WTC11 (cell line): ENCODE measurements at regions not wholly inside any gene's neighbourhood (a gene's known extent, or its start where the extent isn't known, plus 50 kb on each side); places are given as distances from the start of the nearest gene placed in this dataset.

Experiments used
- ATAC-seq: fragments of 200-7000 bp; cut with Tn5 transposase; 2 replicates; pipeline ENCODE4 v1.10.0; 2021; ENCODE audit warnings: mild to moderate bottlenecking, moderate library complexity
- CTCF ChIA-PET: fragments of 300-600 bp; sonication (Branson Sonifier 250); formaldehyde crosslinking; loops from one replicate; lab custom pipeline; 2021; ENCODE audit warnings: antibody characterized with exemption; lab: Charles Lee
- POLR2A ChIA-PET: fragments of 350-600 bp; sonication (Branson Sonifier 250); formaldehyde crosslinking; loops from one replicate; lab custom pipeline; 2021; ENCODE audit warnings: antibody characterized with exemption; lab: Charles Lee
- DNase-seq: peaks from one replicate; pipeline ENCODE4 v3.0.0; 2021; ENCODE audit warnings: low spot score
- H3K27ac Mint-ChIP-seq: 2 replicates; pipeline ENCODE4 v1.8.0; 2021; ENCODE audit warnings: mixed read lengths
- H3K27me3 Mint-ChIP-seq: 2 replicates; pipeline ENCODE4 v1.8.0; 2021; ENCODE audit warnings: low read depth, mild to moderate bottlenecking, moderate library complexity, mixed read lengths
- H3K36me3 Mint-ChIP-seq: 2 replicates; pipeline ENCODE4 v1.8.0; 2021; ENCODE audit warnings: mixed read lengths
- H3K4me1 Mint-ChIP-seq: 2 replicates; pipeline ENCODE4 v1.8.0; 2022; ENCODE audit warnings: mixed read lengths
- H3K4me3 Mint-ChIP-seq: 2 replicates; pipeline ENCODE4 v1.8.0; 2021; ENCODE audit warnings: mild to moderate bottlenecking, moderate library complexity, mixed read lengths
- H3K9me3 Mint-ChIP-seq: 2 replicates; pipeline ENCODE4 v1.8.0; 2021; ENCODE audit warnings: mixed read lengths
- ATF6 ChIP-seq: sonication (generic); formaldehyde crosslinking; IDR thresholded peaks from 2 replicates; pipeline ENCODE4 v1.8.1; 2023; ENCODE audit warnings: mild to moderate bottlenecking, missing genetic modification reagents
- E2F4 ChIP-seq: sonication (generic); formaldehyde crosslinking; IDR thresholded peaks from 2 replicates; pipeline ENCODE4 v1.8.1; 2022; ENCODE audit warnings: low read depth, mild to moderate bottlenecking, moderate library complexity, missing genetic modification reagents, borderline replicate concordance
- ELF4 ChIP-seq: sonication (generic); formaldehyde crosslinking; IDR thresholded peaks from 2 replicates; pipeline ENCODE4 v1.8.1; 2022; ENCODE audit warnings: low read depth, mild to moderate bottlenecking, moderate library complexity, missing genetic modification reagents
- ESRRA ChIP-seq: sonication (generic); formaldehyde crosslinking; IDR thresholded peaks from 2 replicates; pipeline ENCODE4 v1.8.1; 2022; ENCODE audit warnings: mild to moderate bottlenecking, missing genetic modification reagents, borderline replicate concordance
- GTF2I ChIP-seq: fragments of 250-450 bp; sonication (Bioruptor Pico); conservative IDR thresholded peaks from 2 replicates; pipeline ENCODE4 v1.4.0; 2021; ENCODE audit warnings: mild to moderate bottlenecking
- HMGA2 ChIP-seq: fragments of 250-450 bp; sonication (Bioruptor Pico); IDR thresholded peaks from 2 replicates; pipeline ENCODE4 v1.4.0; 2021; ENCODE audit warnings: mild to moderate bottlenecking, moderate library complexity
- NFE2L1 ChIP-seq: sonication (generic); formaldehyde crosslinking; IDR thresholded peaks from 2 replicates; pipeline ENCODE4 v1.8.1; 2023; ENCODE audit warnings: missing genetic modification reagents
- NR2C2 ChIP-seq: sonication (generic); formaldehyde crosslinking; IDR thresholded peaks from 2 replicates; pipeline ENCODE4 v1.8.0; 2022; ENCODE audit warnings: mild to moderate bottlenecking, missing genetic modification reagents
- PRRX2 ChIP-seq: fragments of 250-450 bp; sonication (Bioruptor Pico); IDR thresholded peaks from 2 replicates; pipeline ENCODE4 v1.8.0; 2021; ENCODE audit warnings: mild to moderate bottlenecking
- RORB ChIP-seq: fragments of 250-450 bp; sonication (Bioruptor Pico); IDR thresholded peaks from 2 replicates; pipeline ENCODE4 v1.9.0; 2021; ENCODE audit warnings: mild to moderate bottlenecking
- SMAD4 ChIP-seq: sonication (generic); formaldehyde crosslinking; IDR thresholded peaks from 2 replicates; pipeline ENCODE4 v1.8.0; 2022; ENCODE audit warnings: mild to moderate bottlenecking, missing genetic modification reagents
- SOX15 ChIP-seq: fragments of 250-450 bp; sonication (Bioruptor Pico); IDR thresholded peaks from 2 replicates; pipeline ENCODE4 v1.9.0; 2021; ENCODE audit warnings: mild to moderate bottlenecking
- TCF7 ChIP-seq: sonication (generic); formaldehyde crosslinking; IDR thresholded peaks from 2 replicates; pipeline ENCODE4 v1.8.0; 2022; ENCODE audit warnings: mild to moderate bottlenecking, low read depth, missing genetic modification reagents, moderate library complexity
- TP53 ChIP-seq: sonication (generic); formaldehyde crosslinking; IDR thresholded peaks from 2 replicates; pipeline ENCODE4 v1.8.1; 2023; ENCODE audit warnings: mild to moderate bottlenecking, missing genetic modification reagents
- ZBTB21 ChIP-seq: sonication (generic); formaldehyde crosslinking; IDR thresholded peaks from 2 replicates; pipeline ENCODE4 v1.8.1; 2023; ENCODE audit warnings: mild to moderate bottlenecking, missing genetic modification reagents, borderline replicate concordance
- ZNF219 ChIP-seq: sonication (generic); formaldehyde crosslinking; IDR thresholded peaks from 2 replicates; pipeline ENCODE4 v1.8.0; 2023; ENCODE audit warnings: missing genetic modification reagents, mild to moderate bottlenecking, borderline replicate concordance
- TF ChIP-seq, protein P1 (sequence below): fragments of 250-450 bp; sonication (Bioruptor Pico); IDR thresholded peaks from 2 replicates; pipeline ENCODE4 v1.9.0; 2021; ENCODE audit warnings: mild to moderate bottlenecking
- TF ChIP-seq, protein P2 (sequence below): fragments of 250-450 bp; sonication (Bioruptor Pico); IDR thresholded peaks from 2 replicates; pipeline ENCODE4 v1.9.0; 2021; ENCODE audit warnings: moderate library complexity, mild to moderate bottlenecking, inconsistent platforms, borderline replicate concordance
- TF ChIP-seq, protein P3 (sequence below): fragments of 250-450 bp; sonication (Bioruptor Pico); IDR thresholded peaks from 2 replicates; pipeline ENCODE4 v1.9.0; 2021; ENCODE audit warnings: mild to moderate bottlenecking
- TF ChIP-seq, protein P4 (sequence below): sonication (generic); formaldehyde crosslinking; IDR thresholded peaks from 2 replicates; pipeline ENCODE4 v1.8.1; 2022; ENCODE audit warnings: mild to moderate bottlenecking, moderate library complexity, missing genetic modification reagents
- TF ChIP-seq, protein P5 (sequence below): fragments of 250-450 bp; sonication (Bioruptor Pico); conservative IDR thresholded peaks from 2 replicates; pipeline ENCODE4 v1.9.0; 2021; ENCODE audit warnings: mild to moderate bottlenecking

GRCh38 chr4:181502611-181503010, 740.6 kb upstream of the TENM3 start:
- peak; percentile 80 for ATAC-seq
- Mint-ChIP-seq H3K27me3 (no peaks in the 10 kb centered on the region), H3K4me3 (no peak overlapping the region), H3K4me1 (peaks cover 43% of the 10 kb centered on the region), H3K36me3 (no peaks in the 10 kb centered on the region), H3K9me3 (no peaks in the 10 kb centered on the region), H3K27ac (no peak overlapping the region; the same call in 1 of the 2 replicates)
- TF ChIP-seq HMGA2, result no peak
- TF ChIP-seq, protein P1, sequence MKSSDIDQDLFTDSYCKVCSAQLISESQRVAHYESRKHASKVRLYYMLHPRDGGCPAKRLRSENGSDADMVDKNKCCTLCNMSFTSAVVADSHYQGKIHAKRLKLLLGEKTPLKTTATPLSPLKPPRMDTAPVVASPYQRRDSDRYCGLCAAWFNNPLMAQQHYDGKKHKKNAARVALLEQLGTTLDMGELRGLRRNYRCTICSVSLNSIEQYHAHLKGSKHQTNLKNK (CRISPR knock-in tag), result no peak
- no peak for TF ChIP-seq ELF4 (CRISPR knock-in tag)
- TF ChIP-seq, protein P2, sequence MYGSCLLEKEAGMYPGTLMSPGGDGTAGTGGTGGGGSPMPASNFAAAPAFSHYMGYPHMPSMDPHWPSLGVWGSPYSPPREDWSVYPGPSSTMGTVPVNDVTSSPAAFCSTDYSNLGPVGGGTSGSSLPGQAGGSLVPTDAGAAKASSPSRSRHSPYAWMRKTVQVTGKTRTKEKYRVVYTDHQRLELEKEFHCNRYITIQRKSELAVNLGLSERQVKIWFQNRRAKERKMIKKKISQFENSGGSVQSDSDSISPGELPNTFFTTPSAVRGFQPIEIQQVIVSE (CRISPR knock-in tag), result no peak
- TF ChIP-seq TP53, result no peak
- no peak for TF ChIP-seq GTF2I (CRISPR knock-in tag)
- no peak for TF ChIP-seq SMAD4
- no peak for TF ChIP-seq ATF6 (CRISPR knock-in tag)
- TF ChIP-seq NR2C2 (CRISPR knock-in tag), result no peak
- TF ChIP-seq, protein P3, sequence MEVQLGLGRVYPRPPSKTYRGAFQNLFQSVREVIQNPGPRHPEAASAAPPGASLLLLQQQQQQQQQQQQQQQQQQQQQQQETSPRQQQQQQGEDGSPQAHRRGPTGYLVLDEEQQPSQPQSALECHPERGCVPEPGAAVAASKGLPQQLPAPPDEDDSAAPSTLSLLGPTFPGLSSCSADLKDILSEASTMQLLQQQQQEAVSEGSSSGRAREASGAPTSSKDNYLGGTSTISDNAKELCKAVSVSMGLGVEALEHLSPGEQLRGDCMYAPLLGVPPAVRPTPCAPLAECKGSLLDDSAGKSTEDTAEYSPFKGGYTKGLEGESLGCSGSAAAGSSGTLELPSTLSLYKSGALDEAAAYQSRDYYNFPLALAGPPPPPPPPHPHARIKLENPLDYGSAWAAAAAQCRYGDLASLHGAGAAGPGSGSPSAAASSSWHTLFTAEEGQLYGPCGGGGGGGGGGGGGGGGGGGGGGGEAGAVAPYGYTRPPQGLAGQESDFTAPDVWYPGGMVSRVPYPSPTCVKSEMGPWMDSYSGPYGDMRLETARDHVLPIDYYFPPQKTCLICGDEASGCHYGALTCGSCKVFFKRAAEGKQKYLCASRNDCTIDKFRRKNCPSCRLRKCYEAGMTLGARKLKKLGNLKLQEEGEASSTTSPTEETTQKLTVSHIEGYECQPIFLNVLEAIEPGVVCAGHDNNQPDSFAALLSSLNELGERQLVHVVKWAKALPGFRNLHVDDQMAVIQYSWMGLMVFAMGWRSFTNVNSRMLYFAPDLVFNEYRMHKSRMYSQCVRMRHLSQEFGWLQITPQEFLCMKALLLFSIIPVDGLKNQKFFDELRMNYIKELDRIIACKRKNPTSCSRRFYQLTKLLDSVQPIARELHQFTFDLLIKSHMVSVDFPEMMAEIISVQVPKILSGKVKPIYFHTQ (CRISPR knock-in tag), result no peak
- no peak for TF ChIP-seq NFE2L1
- TF ChIP-seq RORB (CRISPR knock-in tag), result no peak
- no peak for TF ChIP-seq ESRRA (CRISPR knock-in tag)
- TF ChIP-seq, protein P4, sequence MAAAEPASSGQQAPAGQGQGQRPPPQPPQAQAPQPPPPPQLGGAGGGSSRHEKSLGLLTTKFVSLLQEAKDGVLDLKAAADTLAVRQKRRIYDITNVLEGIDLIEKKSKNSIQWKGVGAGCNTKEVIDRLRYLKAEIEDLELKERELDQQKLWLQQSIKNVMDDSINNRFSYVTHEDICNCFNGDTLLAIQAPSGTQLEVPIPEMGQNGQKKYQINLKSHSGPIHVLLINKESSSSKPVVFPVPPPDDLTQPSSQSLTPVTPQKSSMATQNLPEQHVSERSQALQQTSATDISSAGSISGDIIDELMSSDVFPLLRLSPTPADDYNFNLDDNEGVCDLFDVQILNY (CRISPR knock-in tag), result no peak
- TF ChIP-seq E2F4 (CRISPR knock-in tag), result no peak
- no peak for TF ChIP-seq PRRX2
- TF ChIP-seq SOX15 (CRISPR knock-in tag), result no peak
- ChIA-PET CTCF (interaction anchor here (0.6 to 1.2 kb wide), 2 partner anchors 242 to 271 kb away, joined by 3 to 4 read pairs; no protein-coding TSS in a partner anchor), POLR2A (no interaction called here)
- DNase-seq, result no peak

DNA sequence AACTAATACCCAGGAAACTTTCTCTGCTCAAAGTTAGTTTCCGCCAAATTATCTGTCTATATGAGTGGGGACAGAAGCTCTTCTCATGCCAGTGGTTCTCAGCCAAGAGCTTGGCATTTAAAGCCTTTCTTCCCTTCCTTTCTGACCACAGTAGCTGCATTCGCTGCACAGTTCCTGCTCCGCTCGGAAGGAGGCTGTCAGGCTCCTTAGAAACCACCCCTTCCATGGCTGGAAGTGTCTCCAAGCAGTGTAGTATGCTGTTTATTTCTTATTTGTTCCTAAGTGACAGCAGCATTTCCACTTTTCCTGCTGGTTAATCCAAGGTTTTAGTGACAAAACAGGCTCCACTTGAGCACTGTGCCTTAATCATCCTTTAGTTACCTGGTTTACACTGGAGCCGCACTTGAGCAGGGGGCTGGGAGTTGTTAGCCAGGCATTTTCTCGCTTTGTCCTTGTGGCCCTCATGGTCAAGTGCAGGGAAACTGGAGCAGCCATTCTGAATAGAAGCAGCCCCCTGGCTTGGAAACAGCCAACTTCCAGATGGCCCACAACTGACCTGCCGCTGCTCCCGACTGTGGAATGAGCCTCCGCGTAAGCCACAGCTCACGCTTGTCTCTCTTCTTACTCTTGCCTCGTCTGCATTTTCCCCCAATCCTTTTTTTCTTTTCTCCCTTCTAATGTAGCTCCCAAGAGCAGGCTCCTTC, 739.4 kb upstream of the TENM3 start:
- ChIA-PET CTCF (interaction anchor here (1.2 kb wide), 1 partner anchor 243 kb away, joined by 3 read pairs; no protein-coding TSS in a partner anchor), POLR2A (no interaction called here)
- TF ChIP-seq, protein P5, sequence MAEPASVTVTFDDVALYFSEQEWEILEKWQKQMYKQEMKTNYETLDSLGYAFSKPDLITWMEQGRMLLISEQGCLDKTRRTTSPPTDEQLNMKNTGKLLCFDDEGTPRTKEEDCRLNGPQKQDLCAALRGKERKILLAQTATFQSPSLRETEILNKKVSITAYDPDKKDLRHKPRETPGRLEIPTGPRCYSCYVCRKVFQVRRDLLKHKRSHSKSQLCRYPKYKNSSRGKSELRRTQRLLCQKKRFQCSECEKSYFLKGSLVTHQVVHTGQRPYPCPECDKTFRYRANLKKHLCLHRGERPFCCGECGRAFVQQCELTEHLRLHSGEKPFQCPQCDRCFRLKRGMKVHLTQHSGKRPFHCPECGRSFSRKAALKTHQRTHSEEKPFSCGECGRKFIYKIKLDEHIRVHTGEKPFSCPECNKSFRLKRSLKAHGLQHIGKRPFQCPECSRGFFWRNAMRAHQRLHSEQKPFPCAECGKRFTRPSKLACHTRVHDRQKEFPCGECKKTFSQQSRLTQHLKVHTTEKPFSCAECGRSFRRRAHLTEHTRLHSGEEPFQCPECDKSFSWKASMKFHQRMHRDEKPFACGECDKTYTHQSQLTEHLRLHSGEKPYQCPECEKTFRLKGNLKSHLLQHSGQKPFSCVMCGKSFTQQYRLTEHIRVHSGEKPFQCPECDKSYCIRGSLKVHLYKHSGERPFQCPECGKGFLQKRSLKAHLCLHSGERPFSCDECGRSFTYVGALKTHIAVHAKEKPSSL (CRISPR knock-in tag), result no peak
- TF ChIP-seq E2F4 (CRISPR knock-in tag) (no peak), GTF2I (CRISPR knock-in tag) (no peak), TCF7 (CRISPR knock-in tag) (no peak), ZBTB21 (CRISPR knock-in tag) (no peak), ZNF219 (no peak)
- H3K4me1 Mint-ChIP-seq, result peaks cover 55% of the 10 kb centered on the region
- DNase-seq (no peak), ATAC-seq (peak; percentile 61)
- H3K27me3 Mint-ChIP-seq, result no peaks in the 10 kb centered on the region
- no peaks in the 10 kb centered on the region for H3K9me3 Mint-ChIP-seq
- H3K27ac Mint-ChIP-seq, result no peak overlapping the region
- no peaks in the 10 kb centered on the region for H3K36me3 Mint-ChIP-seq
- no peak overlapping the region for H3K4me3 Mint-ChIP-seq
